ENCODE measurements at regions not wholly inside any gene's neighbourhood (a gene's known extent, or its start where the extent isn't known, plus 50 kb on each side); places are given as distances from the start of the nearest gene placed in this dataset.

- no peaks in the 10 kb centered on the region for H3K79me2 ChIP-seq (ENCODE audit: control insufficient read depth, insufficient read depth, low read length)
- no peak overlapping the region for H3K9ac ChIP-seq (ENCODE audit: low read length)
- no peak overlapping the region for H3K56ac ChIP-seq (ENCODE audit: low read length)
- H3K18ac ChIP-seq (ENCODE audit: low read length), result no peak overlapping the region
- no peak overlapping the region for H3K4ac ChIP-seq (ENCODE audit: low read depth, low read length)
- no peaks in the 10 kb centered on the region for H3K36me3 ChIP-seq (ENCODE audit: control insufficient read depth, insufficient read depth, low read length)
- H3K4me1 ChIP-seq (ENCODE audit: control insufficient read depth, low read depth, low read length), result no peaks in the 10 kb centered on the region
- H2BK5ac ChIP-seq (ENCODE audit: low read length), result no peak overlapping the region
- no peak overlapping the region for H4K8ac ChIP-seq (ENCODE audit: low read depth, low read length)
- no CpG with 5 or more reads among the region's 2 CpGs for WGBS (ENCODE audit: extremely low coverage, insufficient coverage, low lambda C conversion rate)
- H3K79me1 ChIP-seq (ENCODE audit: low read length), result no peaks in the 10 kb centered on the region
- no peak for DNase-seq
- H2BK120ac ChIP-seq (ENCODE audit: low read depth, low read length), result no peak overlapping the region
- H3K23ac ChIP-seq (ENCODE audit: low read length), result no peak overlapping the region
- no peaks in the 10 kb centered on the region for H3K27me3 ChIP-seq (ENCODE audit: insufficient read depth, low read length, poor library complexity)
- H2AK5ac ChIP-seq (ENCODE audit: low read length), result no peak overlapping the region
- H2BK15ac ChIP-seq (replicated peaks; ENCODE audit: low read depth), result no peak overlapping the region
- H3K27ac ChIP-seq (ENCODE audit: low read depth, low read length), result no peak overlapping the region
- H4K5ac ChIP-seq (ENCODE audit: low read length), result no peak overlapping the region
- H3K4me3 ChIP-seq (ENCODE audit: low read length), result no peak overlapping the region
- no peak overlapping the region for H3K4me2 ChIP-seq (ENCODE audit: low read length)
Observed at GRCh38 chr12:59452746-59453145, 143.1 kb upstream of the SLC16A7 start.

GRCh38 chr12:59452259-59452658 is 143.6 kb upstream of the SLC16A7 start:
- H3K4me1 ChIP-seq (ENCODE audit: control insufficient read depth, low read depth, low read length), result no peaks in the 10 kb centered on the region
- WGBS (ENCODE audit: extremely low coverage, insufficient coverage, low lambda C conversion rate), result no CpG with 5 or more reads among the region's 1 CpG
- no peak overlapping the region for H4K5ac ChIP-seq (ENCODE audit: low read length)
- no peaks in the 10 kb centered on the region for H3K79me2 ChIP-seq (ENCODE audit: control insufficient read depth, insufficient read depth, low read length)
- H3K79me1 ChIP-seq (ENCODE audit: low read length), result no peaks in the 10 kb centered on the region
- H4K8ac ChIP-seq (ENCODE audit: low read depth, low read length), result no peak overlapping the region
- H2BK15ac ChIP-seq (replicated peaks; ENCODE audit: low read depth), result no peak overlapping the region
- no peaks in the 10 kb centered on the region for H3K36me3 ChIP-seq (ENCODE audit: control insufficient read depth, insufficient read depth, low read length)
- DNase-seq, result no peak
- H3K4me3 ChIP-seq (ENCODE audit: low read length), result no peak overlapping the region
- H3K4me2 ChIP-seq (ENCODE audit: low read length), result no peak overlapping the region
- H3K23ac ChIP-seq (ENCODE audit: low read length), result no peak overlapping the region
- no peak overlapping the region for H2BK5ac ChIP-seq (ENCODE audit: low read length)
- H2AK5ac ChIP-seq (ENCODE audit: low read length), result no peak overlapping the region
- H3K9ac ChIP-seq (ENCODE audit: low read length), result no peak overlapping the region
- no peak overlapping the region for H3K56ac ChIP-seq (ENCODE audit: low read length)
- no peak overlapping the region for H3K18ac ChIP-seq (ENCODE audit: low read length)
- no peaks in the 10 kb centered on the region for H3K27me3 ChIP-seq (ENCODE audit: insufficient read depth, low read length, poor library complexity)
- H3K4ac ChIP-seq (ENCODE audit: low read depth, low read length), result no peak overlapping the region
- H3K27ac ChIP-seq (ENCODE audit: low read depth, low read length), result no peak overlapping the region
- H2BK120ac ChIP-seq (ENCODE audit: low read depth, low read length), result no peak overlapping the region

DNA sequence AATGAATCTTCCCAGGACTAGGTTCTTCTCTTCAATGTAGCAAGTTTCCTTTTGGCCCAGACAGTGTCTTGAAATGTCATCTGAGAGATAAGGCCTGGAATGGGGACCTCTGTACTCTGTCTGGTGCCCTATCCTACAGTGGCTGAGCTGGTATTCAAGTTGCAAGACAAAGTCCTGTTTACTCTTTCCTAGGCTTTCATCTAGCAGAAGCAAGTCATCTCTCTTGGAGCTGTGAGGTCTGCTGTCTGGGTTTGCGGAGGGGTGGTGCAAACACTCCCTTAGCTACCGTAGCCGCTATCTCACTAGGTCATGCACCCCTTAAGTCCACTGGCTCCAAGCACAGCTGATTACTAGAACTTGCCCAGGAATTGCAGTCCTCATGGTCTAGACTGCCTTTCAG is 149.7 kb upstream of the SLC16A7 start:
- no peak overlapping the region for H4K8ac ChIP-seq (ENCODE audit: low read depth, low read length)
- H3K79me2 ChIP-seq (ENCODE audit: control insufficient read depth, insufficient read depth, low read length), result no peaks in the 10 kb centered on the region
- H3K23ac ChIP-seq (ENCODE audit: low read length), result no peak overlapping the region
- H3K4ac ChIP-seq (ENCODE audit: low read depth, low read length), result no peak overlapping the region
- WGBS (ENCODE audit: extremely low coverage, insufficient coverage, low lambda C conversion rate), result no CpG with 5 or more reads among the region's 3 CpGs
- H3K4me2 ChIP-seq (ENCODE audit: low read length), result no peak overlapping the region
- no peak overlapping the region for H4K5ac ChIP-seq (ENCODE audit: low read length)
- no peak overlapping the region for H3K4me3 ChIP-seq (ENCODE audit: low read length)
- H2BK120ac ChIP-seq (ENCODE audit: low read depth, low read length), result no peak overlapping the region
- H2AK5ac ChIP-seq (ENCODE audit: low read length), result no peak overlapping the region
- H3K27me3 ChIP-seq (ENCODE audit: insufficient read depth, low read length, poor library complexity), result no peaks in the 10 kb centered on the region
- no peak overlapping the region for H2BK5ac ChIP-seq (ENCODE audit: low read length)
- no peak overlapping the region for H3K56ac ChIP-seq (ENCODE audit: low read length)
- peak; percentile 14 for DNase-seq
- H3K27ac ChIP-seq (ENCODE audit: low read depth, low read length), result no peak overlapping the region
- H3K4me1 ChIP-seq (ENCODE audit: control insufficient read depth, low read depth, low read length), result no peaks in the 10 kb centered on the region
- no peaks in the 10 kb centered on the region for H3K79me1 ChIP-seq (ENCODE audit: low read length)
- no peak overlapping the region for H3K18ac ChIP-seq (ENCODE audit: low read length)
- H3K36me3 ChIP-seq (ENCODE audit: control insufficient read depth, insufficient read depth, low read length), result no peaks in the 10 kb centered on the region
- no peak overlapping the region for H3K9ac ChIP-seq (ENCODE audit: low read length)
- H2BK15ac ChIP-seq (replicated peaks; ENCODE audit: low read depth), result no peak overlapping the region

- Histone ChIP-seq H3K9ac (ENCODE audit: low read length) (no peak overlapping the region), H3K79me2 (ENCODE audit: control insufficient read depth, insufficient read depth, low read length) (no peaks in the 10 kb centered on the region), H3K27ac (ENCODE audit: low read depth, low read length) (no peak overlapping the region), H3K36me3 (ENCODE audit: control insufficient read depth, insufficient read depth, low read length) (no peaks in the 10 kb centered on the region), H2BK15ac (replicated peaks; ENCODE audit: low read depth) (no peak overlapping the region), H3K18ac (ENCODE audit: low read length) (no peak overlapping the region), H3K4ac (ENCODE audit: low read depth, low read length) (no peak overlapping the region), H2BK120ac (ENCODE audit: low read depth, low read length) (no peak overlapping the region), H4K8ac (ENCODE audit: low read depth, low read length) (no peak overlapping the region), H2BK5ac (ENCODE audit: low read length) (no peak overlapping the region), H3K4me3 (ENCODE audit: low read length) (no peak overlapping the region), H3K4me1 (ENCODE audit: control insufficient read depth, low read depth, low read length) (no peaks in the 10 kb centered on the region), H3K23ac (ENCODE audit: low read length) (no peak overlapping the region), H3K27me3 (ENCODE audit: insufficient read depth, low read length, poor library complexity) (no peaks in the 10 kb centered on the region), H3K4me2 (ENCODE audit: low read length) (no peak overlapping the region), H3K56ac (ENCODE audit: low read length) (no peak overlapping the region), H4K5ac (ENCODE audit: low read length) (no peak overlapping the region), H2AK5ac (ENCODE audit: low read length) (no peak overlapping the region), H3K79me1 (ENCODE audit: low read length) (no peaks in the 10 kb centered on the region)
- peak; percentile 30 for DNase-seq
- WGBS (ENCODE audit: extremely low coverage, insufficient coverage, low lambda C conversion rate), result no CpG with 5 or more reads among the region's 1 CpG
Observed at GRCh38 chr12:59444932-59445331, 150.9 kb upstream of the SLC16A7 start.

DNA sequence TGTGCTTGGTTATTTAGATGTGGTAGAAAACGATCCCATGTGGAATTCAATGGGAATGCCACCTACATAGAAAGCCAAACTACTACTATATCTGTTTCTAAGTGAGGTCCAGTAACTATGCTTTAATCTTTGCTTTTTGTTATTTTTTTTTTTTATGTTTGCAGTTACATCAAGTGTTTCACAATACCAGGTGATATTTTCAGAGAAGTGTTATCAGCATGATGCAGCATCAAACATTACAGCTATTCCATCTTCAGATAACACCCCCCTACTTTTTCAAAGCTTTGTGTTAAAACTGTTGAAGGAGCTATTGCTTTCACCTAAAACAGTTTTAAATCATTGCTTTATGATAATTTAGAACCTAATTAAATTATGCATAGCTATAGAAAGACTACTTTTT is 163.8 kb upstream of the SLC16A7 start:
- no peak overlapping the region for H3K23ac ChIP-seq (ENCODE audit: low read length)
- H3K79me2 ChIP-seq (ENCODE audit: control insufficient read depth, insufficient read depth, low read length), result no peaks in the 10 kb centered on the region
- H3K36me3 ChIP-seq (ENCODE audit: control insufficient read depth, insufficient read depth, low read length), result no peaks in the 10 kb centered on the region
- H3K18ac ChIP-seq (ENCODE audit: low read length), result no peak overlapping the region
- no CpG with 5 or more reads among the region's 1 CpG for WGBS (ENCODE audit: extremely low coverage, insufficient coverage, low lambda C conversion rate)
- no peak overlapping the region for H2BK15ac ChIP-seq (replicated peaks; ENCODE audit: low read depth)
- no peak overlapping the region for H4K8ac ChIP-seq (ENCODE audit: low read depth, low read length)
- H3K79me1 ChIP-seq (ENCODE audit: low read length), result no peaks in the 10 kb centered on the region
- H3K4me3 ChIP-seq (ENCODE audit: low read length), result no peak overlapping the region
- H3K4ac ChIP-seq (ENCODE audit: low read depth, low read length), result no peak overlapping the region
- H3K9ac ChIP-seq (ENCODE audit: low read length), result no peak overlapping the region
- DNase-seq, result no peak
- H4K5ac ChIP-seq (ENCODE audit: low read length), result no peak overlapping the region
- no peak overlapping the region for H3K27ac ChIP-seq (ENCODE audit: low read depth, low read length)
- H3K4me1 ChIP-seq (ENCODE audit: control insufficient read depth, low read depth, low read length), result no peaks in the 10 kb centered on the region
- no peak overlapping the region for H3K4me2 ChIP-seq (ENCODE audit: low read length)
- no peak overlapping the region for H2BK120ac ChIP-seq (ENCODE audit: low read depth, low read length)
- no peak overlapping the region for H3K56ac ChIP-seq (ENCODE audit: low read length)
- H2AK5ac ChIP-seq (ENCODE audit: low read length), result no peak overlapping the region
- H2BK5ac ChIP-seq (ENCODE audit: low read length), result no peak overlapping the region
- H3K27me3 ChIP-seq (ENCODE audit: insufficient read depth, low read length, poor library complexity), result no peaks in the 10 kb centered on the region

DNA sequence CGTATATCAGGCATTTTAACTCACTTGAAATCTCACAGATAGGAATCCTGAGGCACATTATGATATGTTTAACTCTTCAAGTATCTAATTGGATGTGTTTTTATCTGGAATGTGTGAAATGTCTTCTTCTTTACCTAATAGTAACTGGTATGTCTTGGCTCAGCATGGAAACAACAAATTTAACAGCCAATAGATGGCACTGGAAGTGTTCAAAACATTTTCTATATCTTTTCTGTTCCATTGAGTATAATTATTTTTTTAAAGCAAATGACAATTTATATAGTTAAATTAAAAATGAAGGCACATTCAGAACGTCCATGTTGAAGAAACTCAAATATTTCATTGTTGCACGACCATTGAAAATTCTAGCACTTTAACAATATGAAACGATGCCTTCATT is 164.6 kb upstream of the SLC16A7 start:
- DNase-seq, result peak; percentile 43
- H3K18ac ChIP-seq (ENCODE audit: low read length), result no peak overlapping the region
- no peaks in the 10 kb centered on the region for H3K36me3 ChIP-seq (ENCODE audit: control insufficient read depth, insufficient read depth, low read length)
- H3K27ac ChIP-seq (ENCODE audit: low read depth, low read length), result no peak overlapping the region
- no peaks in the 10 kb centered on the region for H3K79me1 ChIP-seq (ENCODE audit: low read length)
- no peak overlapping the region for H3K4me2 ChIP-seq (ENCODE audit: low read length)
- H3K56ac ChIP-seq (ENCODE audit: low read length), result no peak overlapping the region
- H3K9ac ChIP-seq (ENCODE audit: low read length), result no peak overlapping the region
- no peak overlapping the region for H2AK5ac ChIP-seq (ENCODE audit: low read length)
- H3K27me3 ChIP-seq (ENCODE audit: insufficient read depth, low read length, poor library complexity), result no peaks in the 10 kb centered on the region
- no CpG with 5 or more reads among the region's 4 CpGs for WGBS (ENCODE audit: extremely low coverage, insufficient coverage, low lambda C conversion rate)
- H4K5ac ChIP-seq (ENCODE audit: low read length), result no peak overlapping the region
- no peak overlapping the region for H4K8ac ChIP-seq (ENCODE audit: low read depth, low read length)
- no peak overlapping the region for H3K23ac ChIP-seq (ENCODE audit: low read length)
- H2BK15ac ChIP-seq (replicated peaks; ENCODE audit: low read depth), result no peak overlapping the region
- H2BK120ac ChIP-seq (ENCODE audit: low read depth, low read length), result no peak overlapping the region
- no peak overlapping the region for H2BK5ac ChIP-seq (ENCODE audit: low read length)
- H3K4ac ChIP-seq (ENCODE audit: low read depth, low read length), result no peak overlapping the region
- H3K4me3 ChIP-seq (ENCODE audit: low read length), result no peak overlapping the region
- no peaks in the 10 kb centered on the region for H3K4me1 ChIP-seq (ENCODE audit: control insufficient read depth, low read depth, low read length)
- H3K79me2 ChIP-seq (ENCODE audit: control insufficient read depth, insufficient read depth, low read length), result no peaks in the 10 kb centered on the region

Measured in mesendoderm (in vitro differentiated cells).